Activated naive CD4-positive, alpha-beta T cell treated with anti-CD3 and anti-CD28 coated beads for 36 hours (primary cell): ENCODE measurements at regions not wholly inside any gene's neighbourhood (a gene's known extent, or its start where the extent isn't known, plus 50 kb on each side); places are given as distances from the start of the nearest gene placed in this dataset.

ENCODE experiments used
- CTCF ChIA-PET: fragments of 350-600 bp; sonication (Branson Sonifier 250); formaldehyde crosslinking; loops from one replicate; lab custom pipeline; 2021; ENCODE audit warnings: antibody characterized with exemption; lab: Charles Lee
- DNase-seq: peaks from one replicate; pipeline ENCODE4 v3.0.0-alpha.2; 2020
- H3K27ac Mint-ChIP-seq: one replicate; pipeline ENCODE4 v1.8.0; 2021; ENCODE audit warnings: mild to moderate bottlenecking, mixed read lengths
- H3K27me3 Mint-ChIP-seq: one replicate; pipeline ENCODE4 v1.8.0; 2021; ENCODE audit warnings: low read depth, mixed read lengths
- H3K36me3 Mint-ChIP-seq: one replicate; pipeline ENCODE4 v1.8.0; 2021; ENCODE audit warnings: low read depth, mixed read lengths
- H3K4me1 Mint-ChIP-seq: one replicate; pipeline ENCODE4 v1.8.0; 2021; ENCODE audit warnings: low read depth, mixed read lengths
- H3K4me3 Mint-ChIP-seq: one replicate; pipeline ENCODE4 v1.8.0; 2021; ENCODE audit warnings: mild to moderate bottlenecking, moderate library complexity, mixed read lengths
- H3K9me3 Mint-ChIP-seq: one replicate; pipeline ENCODE4 v1.8.0; 2021; ENCODE audit warnings: mixed read lengths
- intact Hi-C: fragments of 100-400 bp; cut with micrococcal nuclease; formaldehyde crosslinking; loops from one replicate; pipeline ENCODE4 v1.15.1; 2023

- Mint-ChIP-seq H3K4me1 (no peaks in the 10 kb centered on the region), H3K4me3 (no peak overlapping the region), H3K36me3 (no peaks in the 10 kb centered on the region), H3K27ac (no peak overlapping the region), H3K27me3 (peaks cover 2% of the 10 kb centered on the region), H3K9me3 (no peaks in the 10 kb centered on the region)
- no peak for DNase-seq
- CTCF ChIA-PET: no interaction called here
- intact Hi-C loops: no loop called here
Observed at GRCh38 chr7:20267482-20267881, 50.3 kb upstream of the MACC1 start.

DNA sequence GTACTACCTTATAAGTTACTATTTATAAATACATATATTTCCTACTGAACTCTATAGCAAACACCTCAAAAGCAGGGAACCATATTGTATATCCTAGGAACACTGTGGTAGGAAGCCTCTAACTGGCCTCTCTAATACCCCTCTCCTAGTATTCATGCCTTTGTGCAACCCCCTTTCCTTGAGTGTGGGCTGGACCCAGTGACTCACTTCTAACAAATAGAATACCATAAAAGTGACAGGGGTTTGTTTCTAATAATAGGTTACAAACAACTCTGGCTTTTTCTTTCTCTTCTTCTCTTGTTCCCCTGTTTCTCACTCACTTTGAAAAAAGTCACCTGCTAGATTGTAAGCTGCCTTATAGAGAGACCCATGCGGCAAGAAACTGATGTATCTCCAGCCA lies 51.6 kb upstream of the MACC1 start:
- no peak for DNase-seq
- intact Hi-C loops: no loop called here
- H3K4me1 Mint-ChIP-seq: no peaks in the 10 kb centered on the region
- peaks cover 2% of the 10 kb centered on the region for H3K27me3 Mint-ChIP-seq
- no peaks in the 10 kb centered on the region for H3K36me3 Mint-ChIP-seq
- no peaks in the 10 kb centered on the region for H3K9me3 Mint-ChIP-seq
- H3K27ac Mint-ChIP-seq: no peak overlapping the region
- CTCF ChIA-PET: no interaction called here
- no peak overlapping the region for H3K4me3 Mint-ChIP-seq

DNA sequence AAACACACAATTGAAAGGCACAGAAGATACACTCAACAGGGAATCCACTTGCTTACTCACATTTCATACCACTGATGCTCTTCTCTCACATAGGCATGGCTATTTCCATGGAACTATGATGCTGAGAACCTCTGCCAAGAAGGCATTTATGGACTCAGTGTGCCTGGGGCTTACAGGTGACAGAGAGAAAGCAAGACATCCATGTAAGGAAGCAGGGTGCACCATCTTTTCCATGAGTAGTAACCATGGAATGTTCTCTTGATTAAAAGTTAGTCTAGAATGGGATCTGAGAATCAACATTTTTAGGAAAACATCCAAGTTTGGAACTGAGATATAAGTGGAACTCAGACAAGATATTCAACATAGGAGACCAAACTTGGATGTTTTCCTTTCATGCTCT lies 52.5 kb upstream of the MACC1 start:
- DNase-seq: no peak
- CTCF ChIA-PET: no interaction called here
- peaks cover 2% of the 10 kb centered on the region for H3K27me3 Mint-ChIP-seq

DNA sequence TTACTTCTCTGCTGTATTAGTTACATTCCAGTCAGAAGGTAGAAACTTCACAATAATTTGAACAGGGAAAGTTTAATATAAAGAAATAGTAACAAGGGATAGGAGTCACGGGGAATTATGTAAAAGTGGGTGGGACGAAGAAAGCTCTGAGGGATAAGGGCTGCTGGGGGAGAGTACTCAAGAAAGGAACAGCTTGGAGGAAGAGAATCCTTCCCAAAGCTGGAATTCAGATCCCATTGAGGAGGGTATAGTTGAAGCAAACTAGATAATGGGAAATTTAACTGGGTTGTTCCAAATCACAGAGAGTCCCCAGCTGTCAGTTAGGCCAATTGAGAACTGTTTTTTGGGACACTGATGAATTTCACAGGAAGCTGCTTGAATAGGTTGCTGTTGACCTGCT lies 53.2 kb upstream of the MACC1 start:
- no peaks in the 10 kb centered on the region for H3K36me3 Mint-ChIP-seq
- no peaks in the 10 kb centered on the region for H3K4me1 Mint-ChIP-seq
- CTCF ChIA-PET: no interaction called here
- H3K9me3 Mint-ChIP-seq: no peaks in the 10 kb centered on the region
- peaks cover 2% of the 10 kb centered on the region for H3K27me3 Mint-ChIP-seq
- no peak for DNase-seq
- no peak overlapping the region for H3K4me3 Mint-ChIP-seq
- intact Hi-C loops: no loop called here
- H3K27ac Mint-ChIP-seq: no peak overlapping the region

More for the DNA sequence above, 52.5 kb upstream of the MACC1 start:
- intact Hi-C loops: no loop called here
- no peaks in the 10 kb centered on the region for H3K4me1 Mint-ChIP-seq
- H3K27ac Mint-ChIP-seq: no peak overlapping the region
- H3K36me3 Mint-ChIP-seq: no peaks in the 10 kb centered on the region
- H3K4me3 Mint-ChIP-seq: no peak overlapping the region
- no peaks in the 10 kb centered on the region for H3K9me3 Mint-ChIP-seq

GRCh38 chr7:20270867-20271266 lies 53.7 kb upstream of the MACC1 start:
- peaks cover 2% of the 10 kb centered on the region for H3K27me3 Mint-ChIP-seq
- CTCF ChIA-PET: no interaction called here
- no peaks in the 10 kb centered on the region for H3K4me1 Mint-ChIP-seq
- DNase-seq: no peak
- no peak overlapping the region for H3K27ac Mint-ChIP-seq
- no peaks in the 10 kb centered on the region for H3K36me3 Mint-ChIP-seq
- no peaks in the 10 kb centered on the region for H3K9me3 Mint-ChIP-seq
- intact Hi-C loops: no loop called here
- no peak overlapping the region for H3K4me3 Mint-ChIP-seq

- Mint-ChIP-seq H3K27ac (no peak overlapping the region), H3K36me3 (no peaks in the 10 kb centered on the region), H3K4me1 (no peaks in the 10 kb centered on the region), H3K27me3 (no peaks in the 10 kb centered on the region), H3K9me3 (no peaks in the 10 kb centered on the region), H3K4me3 (no peak overlapping the region)
- CTCF ChIA-PET: no interaction called here
- no peak for DNase-seq
- intact Hi-C loops: no loop called here
Observed at GRCh38 chr7:20275637-20276036, 55.1 kb upstream of the ITGB8 start.

GRCh38 chr7:20276705-20277472 lies 53.8 kb upstream of the ITGB8 start:
- H3K4me1 Mint-ChIP-seq: no peaks in the 10 kb centered on the region
- no peak for DNase-seq

DNA sequence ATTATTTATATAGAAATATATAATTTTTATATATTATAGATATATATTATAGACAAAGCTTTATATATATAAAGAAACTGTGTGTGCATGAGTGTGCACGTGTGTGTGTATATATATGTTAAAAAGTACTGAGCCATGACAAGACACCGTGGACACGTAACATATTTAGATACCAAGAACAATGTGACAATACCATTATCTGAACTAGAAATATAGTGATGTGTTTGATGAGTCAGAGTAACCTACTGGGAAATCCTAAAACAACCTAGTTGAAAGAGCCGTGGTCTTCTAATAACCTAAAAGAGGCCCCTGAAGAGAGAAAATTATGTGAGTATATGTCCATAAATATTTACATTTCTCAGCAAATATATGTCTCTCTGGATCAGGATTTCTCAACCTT lies 50.7 kb upstream of the ITGB8 start:
- no peak overlapping the region for H3K4me3 Mint-ChIP-seq
- H3K4me1 Mint-ChIP-seq: no peaks in the 10 kb centered on the region
- intact Hi-C loops: loop anchor here (5.0 kb wide), 1 partner anchor 168 kb away; no protein-coding TSS in a partner anchor
- CTCF ChIA-PET: no interaction called here
- no peak for DNase-seq
- H3K27ac Mint-ChIP-seq: no peak overlapping the region
- H3K36me3 Mint-ChIP-seq: no peaks in the 10 kb centered on the region
- no peaks in the 10 kb centered on the region for H3K9me3 Mint-ChIP-seq
- H3K27me3 Mint-ChIP-seq: no peaks in the 10 kb centered on the region

More at GRCh38 chr7:20276705-20277472, 53.8 kb upstream of the ITGB8 start:
- Mint-ChIP-seq H3K9me3 (no peaks in the 10 kb centered on the region), H3K36me3 (no peaks in the 10 kb centered on the region), H3K27ac (no peak overlapping the region), H3K4me3 (no peak overlapping the region), H3K27me3 (no peaks in the 10 kb centered on the region)
- intact Hi-C loops: no loop called here
- CTCF ChIA-PET: no interaction called here

DNA sequence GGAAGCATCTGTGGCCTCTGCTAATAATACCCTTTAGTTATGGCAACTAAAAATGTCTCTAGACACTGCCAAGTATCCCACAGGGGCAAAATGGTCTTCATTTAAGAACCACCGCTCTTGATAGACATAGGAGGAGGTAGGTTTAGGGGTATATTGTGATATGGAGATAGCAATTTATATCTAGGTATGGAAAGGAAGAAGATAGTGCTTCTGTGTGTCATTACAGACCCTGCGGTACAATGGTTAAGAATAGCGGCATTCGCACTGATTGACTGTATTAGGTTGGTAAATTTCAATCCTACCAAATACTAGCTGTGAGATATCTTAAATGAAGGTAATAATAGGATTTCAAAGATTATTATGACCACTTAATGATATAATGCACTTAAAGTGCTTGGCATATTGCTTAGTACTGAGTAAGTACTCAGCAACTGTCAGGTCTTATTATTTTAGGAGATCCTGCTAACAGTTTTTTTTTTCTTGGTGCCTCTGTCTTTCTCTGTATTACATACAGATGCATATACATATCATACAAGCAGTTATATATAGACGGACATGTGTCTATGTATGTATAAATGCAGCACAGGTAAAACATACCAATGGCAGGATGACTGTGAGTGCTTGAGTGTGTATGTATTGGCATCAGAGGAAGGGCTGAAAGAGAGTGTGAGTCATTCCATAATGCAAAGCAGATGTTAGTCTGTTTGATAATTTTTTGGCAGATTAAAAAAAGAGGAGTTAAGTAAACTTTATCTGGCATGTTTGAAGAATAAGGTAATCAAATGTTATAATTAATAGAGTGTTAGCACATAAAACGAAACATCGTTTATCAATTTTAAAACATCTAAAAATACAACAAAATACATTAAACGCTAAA lies 50.0 kb upstream of the ITGB8 start:
- H3K27ac Mint-ChIP-seq: no peak overlapping the region
- H3K4me3 Mint-ChIP-seq: no peak overlapping the region
- H3K9me3 Mint-ChIP-seq: no peaks in the 10 kb centered on the region
- H3K36me3 Mint-ChIP-seq: no peaks in the 10 kb centered on the region
- no peaks in the 10 kb centered on the region for H3K27me3 Mint-ChIP-seq
- no peak for DNase-seq
- CTCF ChIA-PET: no interaction called here
- no peaks in the 10 kb centered on the region for H3K4me1 Mint-ChIP-seq
- intact Hi-C loops: loop anchor here (5.0 kb wide), 1 partner anchor 168 kb away; no protein-coding TSS in a partner anchor
